GM18505 (cell line): ENCODE measurements at regions not wholly inside any gene's neighbourhood (a gene's known extent, or its start where the extent isn't known, plus 50 kb on each side); places are given as distances from the start of the nearest gene placed in this dataset.

ENCODE experiments used
- ATAC-seq: cut with Tn5 transposase; IDR thresholded peaks from one replicate; pipeline ENCODE4 v1.9.1; 2021; ENCODE audit not compliant: unreplicated experiment
- POLR2A ChIP-seq: IDR thresholded peaks from 4 replicates; pipeline ENCODE4 v1.6.1; 2011; ENCODE audit warnings: borderline replicate concordance; ENCODE audit not compliant: insufficient read depth, insufficient read length; ENCODE audit errors: extremely low read depth

DNA sequence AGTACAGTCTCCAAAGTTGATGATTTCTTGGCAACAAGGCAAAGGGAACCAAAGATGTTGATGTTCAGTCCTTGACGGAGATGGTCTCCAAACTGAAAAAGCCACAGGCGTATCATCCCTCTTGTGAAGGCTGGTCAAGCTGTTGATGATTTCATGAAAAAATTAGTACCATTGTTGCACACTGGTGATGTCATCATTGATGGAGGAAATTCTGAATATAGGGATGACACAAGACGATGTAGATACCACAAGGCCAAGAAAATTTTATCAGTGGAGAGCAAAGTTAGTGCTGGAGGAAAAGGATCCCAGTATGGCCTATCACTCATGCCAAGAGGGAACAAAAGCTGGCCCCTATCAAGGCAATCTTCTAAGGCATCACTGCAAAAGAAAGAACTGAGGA, 88.7 kb upstream of the KRR1 start:
- no peak for TF ChIP-seq POLR2A
- no peak for ATAC-seq

DNA sequence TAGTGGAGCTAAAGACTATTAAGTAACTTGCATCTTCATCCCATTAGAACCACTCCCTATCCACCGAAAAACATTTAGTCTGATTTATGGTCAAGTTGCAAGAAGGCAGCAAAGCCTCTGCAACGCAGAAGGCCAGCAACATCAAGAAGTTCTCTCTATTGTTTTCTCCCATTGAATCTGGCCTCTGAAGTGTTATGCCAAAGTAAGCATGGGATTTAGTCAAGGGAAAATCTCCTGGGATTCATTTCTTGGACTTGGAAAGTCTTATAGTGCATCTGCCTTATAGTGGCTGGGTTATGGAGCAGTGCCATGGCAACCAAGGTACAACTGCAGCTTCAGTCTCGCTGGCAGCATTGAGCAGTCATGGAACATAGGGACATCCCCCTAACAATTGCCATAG, 87.7 kb upstream of the KRR1 start:
- no peak for TF ChIP-seq POLR2A
- no peak for ATAC-seq

GRCh38 chr12:75596406-75596805, 85.0 kb upstream of the KRR1 start:
- no peak for ATAC-seq
- TF ChIP-seq POLR2A, result no peak

DNA sequence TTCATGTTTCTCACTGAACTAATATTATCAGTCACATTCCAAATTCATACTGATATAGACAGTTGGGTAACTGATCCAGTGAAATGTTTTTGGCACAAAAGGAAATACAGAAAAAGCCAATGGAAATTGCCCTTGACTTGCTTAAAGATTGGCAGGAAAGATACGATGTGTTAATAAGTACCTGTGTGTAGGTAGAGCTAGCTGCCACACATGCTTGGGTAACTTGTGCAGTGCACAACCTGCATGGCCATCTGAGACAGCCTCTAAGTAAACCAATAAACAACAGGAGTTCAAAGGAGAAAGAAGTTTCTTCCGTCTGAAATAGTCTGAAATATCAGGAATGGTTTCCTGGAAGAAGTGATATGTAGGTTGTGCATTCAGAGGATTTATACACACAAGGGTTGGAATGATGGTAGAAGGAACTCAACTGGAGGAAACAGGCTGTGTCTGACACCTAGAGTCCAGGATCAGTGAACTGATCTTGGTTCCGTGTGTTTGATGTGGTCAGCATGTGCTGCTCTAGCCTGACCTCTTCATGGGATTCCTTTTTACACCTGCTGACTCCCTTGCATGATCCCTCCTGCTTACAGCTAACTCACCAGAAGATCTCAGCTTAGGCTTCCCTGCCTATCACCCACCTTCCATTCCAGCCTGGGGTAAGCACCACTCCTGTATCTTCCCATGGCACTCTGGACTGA, 81.4 kb upstream of the KRR1 start:
- no peak for TF ChIP-seq POLR2A
- ATAC-seq, result no peak

DNA sequence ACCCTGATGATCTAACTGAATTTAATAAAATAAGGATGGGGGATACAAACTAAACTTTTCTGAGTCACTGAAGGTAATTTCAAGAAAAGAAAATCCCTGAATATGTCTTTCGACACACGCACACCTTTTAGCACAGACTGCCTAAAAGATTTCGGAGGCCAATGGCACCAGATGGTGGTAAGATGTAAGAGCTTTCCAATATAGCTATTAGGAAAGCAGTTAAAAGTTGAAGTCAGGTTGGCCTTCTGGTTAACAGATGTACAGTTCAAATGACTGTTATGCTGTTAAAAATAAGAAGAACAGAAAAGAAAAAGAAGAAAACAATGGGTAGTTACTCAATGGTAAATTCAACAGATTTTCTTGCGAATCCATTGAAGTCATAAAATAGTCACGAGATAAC, 80.7 kb upstream of the KRR1 start:
- TF ChIP-seq POLR2A, result no peak
- ATAC-seq, result no peak

GRCh38 chr12:75591628-75592027, 80.2 kb upstream of the KRR1 start:
- no peak for ATAC-seq

GRCh38 chr12:75589801-75590200, 78.4 kb upstream of the KRR1 start:
- ATAC-seq, result no peak
- TF ChIP-seq POLR2A, result no peak

More at GRCh38 chr12:75591628-75592027, 80.2 kb upstream of the KRR1 start:
- TF ChIP-seq POLR2A, result no peak

GRCh38 chr12:75587340-75588106, 76.1 kb upstream of the KRR1 start:
- no peak for ATAC-seq
- no peak for TF ChIP-seq POLR2A

GRCh38 chr12:75585330-75585729, 73.9 kb upstream of the KRR1 start:
- no peak for ATAC-seq

GRCh38 chr12:75583355-75583754, 71.9 kb upstream of the KRR1 start:
- no peak for ATAC-seq
- no peak for TF ChIP-seq POLR2A

More at GRCh38 chr12:75585330-75585729, 73.9 kb upstream of the KRR1 start:
- TF ChIP-seq POLR2A, result no peak

GRCh38 chr12:75581515-75581914, 70.1 kb upstream of the KRR1 start:
- ATAC-seq, result no peak
- TF ChIP-seq POLR2A, result no peak

DNA sequence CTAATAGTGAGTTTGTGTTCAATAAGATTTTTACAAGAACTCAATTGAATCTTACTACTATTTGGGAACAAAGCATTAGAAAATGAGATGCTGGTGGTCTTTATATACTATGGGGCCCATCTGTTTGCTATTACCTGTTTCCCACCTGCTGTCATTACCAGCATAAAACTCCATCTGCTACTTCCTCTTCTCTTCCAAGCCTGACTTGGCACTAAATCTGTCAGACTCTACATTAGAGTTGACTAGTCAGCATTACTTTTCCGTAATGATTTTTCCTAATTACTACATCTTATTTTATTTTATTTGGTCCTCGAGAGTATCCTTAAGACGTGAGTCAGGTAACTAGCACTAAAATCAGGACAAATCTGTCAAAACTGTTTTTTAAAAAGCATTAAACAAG, 68.1 kb upstream of the KRR1 start:
- no peak for TF ChIP-seq POLR2A
- ATAC-seq, result no peak

- no peak for ATAC-seq
- TF ChIP-seq POLR2A, result no peak
Observed at GRCh38 chr12:75578546-75578945, 67.1 kb upstream of the KRR1 start.

DNA sequence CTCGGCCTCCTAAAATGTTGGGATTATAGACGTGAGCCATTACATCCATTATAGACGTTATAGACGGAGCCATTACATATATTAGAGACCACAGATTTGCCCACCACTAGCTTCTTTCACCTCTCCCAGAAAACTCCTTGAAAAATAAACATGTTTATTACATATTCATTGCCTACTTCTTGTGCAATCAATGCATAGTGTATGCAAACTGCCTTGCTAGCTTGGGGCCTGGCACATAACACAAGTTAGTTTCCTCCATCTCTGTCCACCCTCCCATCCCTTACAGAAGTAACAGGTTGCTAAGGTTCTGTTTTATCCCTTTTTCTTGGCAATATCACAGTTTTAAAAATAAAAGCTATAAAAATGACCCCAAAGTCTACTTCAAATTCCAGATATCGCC, 66.4 kb upstream of the KRR1 start:
- no peak for ATAC-seq
- TF ChIP-seq POLR2A, result no peak
